Karpas-422 (cell line): ENCODE measurements at regions not wholly inside any gene's neighbourhood (a gene's known extent, or its start where the extent isn't known, plus 50 kb on each side); places are given as distances from the start of the nearest gene placed in this dataset.

Experiments used
- DNase-seq: peaks from one replicate; pipeline ENCODE4 v3.0.0-alpha.2; 2015
- H2AFZ ChIP-seq: fragments of 200-600 bp; sonication (generic); 2 replicates; pipeline ENCODE4 v1.6.1; 2014; ENCODE audit warnings: antibody characterized with exemption, low read length, mixed read lengths
- H3K27ac ChIP-seq: fragments of 200-600 bp; sonication (generic); 2 replicates; pipeline ENCODE4 v1.5.1; 2014; ENCODE audit warnings: mild to moderate bottlenecking, low read length, moderate library complexity
- H3K27me3 ChIP-seq: fragments of 200-600 bp; sonication (generic); 2 replicates; pipeline ENCODE4 v1.6.1; 2014; ENCODE audit warnings: low read length, mixed read lengths
- H3K36me3 ChIP-seq: fragments of 200-600 bp; sonication (generic); 2 replicates; pipeline ENCODE4 v1.6.1; 2014; ENCODE audit warnings: low read length, mixed read lengths; ENCODE audit not compliant: insufficient read depth
- H3K4me1 ChIP-seq: fragments of 200-600 bp; sonication (generic); 2 replicates; pipeline ENCODE4 v1.6.1; 2014; ENCODE audit warnings: mild to moderate bottlenecking, low read length, mixed read lengths
- H3K4me2 ChIP-seq: fragments of 200-600 bp; sonication (generic); 2 replicates; pipeline ENCODE4 v1.6.1; 2014; ENCODE audit warnings: low read length, low read depth, mild to moderate bottlenecking; ENCODE audit not compliant: poor library complexity, severe bottlenecking
- H3K4me3 ChIP-seq: fragments of 200-600 bp; sonication (generic); 2 replicates; pipeline ENCODE4 v1.5.1; 2014; ENCODE audit warnings: mild to moderate bottlenecking, antibody characterized with exemption, low read length, mixed read lengths
- H3K79me2 ChIP-seq: fragments of 200-600 bp; sonication (generic); 2 replicates; pipeline ENCODE4 v1.6.1; 2014; ENCODE audit warnings: mild to moderate bottlenecking, low read length, mixed read lengths
- H3K9ac ChIP-seq: fragments of 200-600 bp; sonication (generic); 2 replicates; pipeline ENCODE4 v1.6.0; 2014; ENCODE audit warnings: low read length
- H3K9me2 ChIP-seq: fragments of 200-600 bp; sonication (generic), shearing (Covaris generic); replicated peaks from 2 replicates; pipeline ENCODE4 v1.6.0; 2014; ENCODE audit warnings: mild to moderate bottlenecking, low read length, moderate library complexity; ENCODE audit not compliant: insufficient read depth
- H3K9me3 ChIP-seq: fragments of 300-700, 200-600 bp; sonication (generic); 2 replicates; pipeline ENCODE4 v1.6.1; 2014; ENCODE audit warnings: low read length, mixed read lengths
- H4K20me1 ChIP-seq: fragments of 200-600 bp; sonication (generic); 2 replicates; pipeline ENCODE4 v1.6.1; 2014; ENCODE audit warnings: mild to moderate bottlenecking, antibody characterized with exemption, low read length, low read depth; ENCODE audit not compliant: insufficient read depth

- no peaks in the 10 kb centered on the region for H3K4me1 ChIP-seq
- H2AFZ ChIP-seq: no peak overlapping the region
- no peaks in the 10 kb centered on the region for H3K79me2 ChIP-seq
- no peaks in the 10 kb centered on the region for H3K9me2 ChIP-seq
- no peaks in the 10 kb centered on the region for H4K20me1 ChIP-seq
- peaks cover 4% of the 10 kb centered on the region; the same call in 1 of the 2 replicates for H3K9me3 ChIP-seq
- no peak for DNase-seq
- H3K27me3 ChIP-seq: no peaks in the 10 kb centered on the region
- no peak overlapping the region for H3K4me3 ChIP-seq
- H3K27ac ChIP-seq: no peak overlapping the region
- no peaks in the 10 kb centered on the region for H3K36me3 ChIP-seq
- H3K4me2 ChIP-seq: no peak overlapping the region
- H3K9ac ChIP-seq: no peak overlapping the region
These were observed 114.4 kb upstream of the POF1B start for GRCh38 chrX:85493821-85494220.

DNA sequence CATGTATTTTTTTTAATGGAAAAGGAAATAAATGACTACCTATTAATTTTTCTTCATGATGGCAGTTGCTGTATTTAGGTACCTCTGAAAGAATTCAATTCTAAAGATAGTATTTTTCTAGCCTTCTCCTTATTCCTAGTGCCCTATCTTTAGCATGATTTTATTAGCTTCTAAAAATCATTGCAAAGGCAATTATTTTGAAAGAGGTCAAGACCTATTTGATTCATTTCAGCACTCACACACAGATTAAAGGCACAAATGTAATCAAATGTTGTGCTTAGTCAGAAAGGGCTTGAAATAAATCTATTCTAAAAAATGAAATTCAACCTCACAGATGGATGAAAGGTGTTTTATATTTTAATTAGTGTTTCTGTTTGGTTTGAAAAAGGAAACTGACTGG, 74.8 kb upstream of the POF1B start:
- Histone ChIP-seq H3K27me3 (no peaks in the 10 kb centered on the region), H3K9me2 (no peaks in the 10 kb centered on the region)

GRCh38 chrX:85444613-85445012, 65.1 kb upstream of the POF1B start:
- Histone ChIP-seq H3K27ac (no peak overlapping the region), H3K79me2 (no peaks in the 10 kb centered on the region), H3K36me3 (no peaks in the 10 kb centered on the region), H3K4me1 (no peaks in the 10 kb centered on the region), H3K9me3 (peaks cover 16% of the 10 kb centered on the region), H3K4me3 (no peak overlapping the region), H3K9ac (no peak overlapping the region), H4K20me1 (no peaks in the 10 kb centered on the region), H2AFZ (no peak overlapping the region), H3K9me2 (no peaks in the 10 kb centered on the region), H3K27me3 (no peaks in the 10 kb centered on the region), H3K4me2 (no peak overlapping the region)
- no peak for DNase-seq

More for the DNA sequence above, 74.8 kb upstream of the POF1B start:
- Histone ChIP-seq H3K36me3 (no peaks in the 10 kb centered on the region), H2AFZ (no peak overlapping the region), H3K27ac (no peak overlapping the region), H3K79me2 (no peaks in the 10 kb centered on the region), H3K9me3 (no peaks in the 10 kb centered on the region), H4K20me1 (no peaks in the 10 kb centered on the region), H3K4me2 (no peak overlapping the region), H3K4me3 (no peak overlapping the region), H3K9ac (no peak overlapping the region), H3K4me1 (no peaks in the 10 kb centered on the region)
- DNase-seq: no peak
